Right ventricle myocardium inferior (tissue), 1 donor: ENCODE measurements at regions not wholly inside any gene's neighbourhood (a gene's known extent, or its start where the extent isn't known, plus 50 kb on each side); places are given as distances from the start of the nearest gene placed in this dataset.

Source experiments
- ATAC-seq: fragments of 200-7000 bp; cut with Tn5 transposase; one replicate; pipeline ENCODE4 v1.9.1; 2020; ENCODE audit warnings: mild to moderate bottlenecking, moderate library complexity
- DNase-seq: peaks from one replicate; pipeline ENCODE4 v3.0.0; 2021; ENCODE audit errors: missing footprints
- intact Hi-C: fragments of 100-400 bp; cut with DNase I; formaldehyde crosslinking; loops from one replicate; pipeline ENCODE4 v1.11.0; 2022
- donor health status: DM: no; HTN: yes; CAD: no; lungs with severe emphysema.

- no peak for DNase-seq
- ATAC-seq = no peak
- intact Hi-C loops = no loop called here
These were observed 92.6 kb upstream of the CERS6 start for GRCh38 chr2:168363347-168364092.

GRCh38 chr2:168365094-168365621, 90.9 kb upstream of the CERS6 start:
- no peak for ATAC-seq
- intact Hi-C loops = no loop called here

GRCh38 chr2:168369031-168369430, 87.0 kb upstream of the CERS6 start:
- ATAC-seq (no peak), DNase-seq (no peak)
- intact Hi-C loops = no loop called here

More at GRCh38 chr2:168365094-168365621, 90.9 kb upstream of the CERS6 start:
- no peak for DNase-seq

- intact Hi-C loops = no loop called here
These were observed 84.6 kb upstream of the CERS6 start for GRCh38 chr2:168371273-168372019.

GRCh38 chr2:168373468-168373867, 82.6 kb upstream of the CERS6 start:
- ATAC-seq (no peak), DNase-seq (no peak)
- intact Hi-C loops = no loop called here

More at GRCh38 chr2:168371273-168372019, 84.6 kb upstream of the CERS6 start:
- no peak for DNase-seq
- ATAC-seq = no peak

- no peak for ATAC-seq
- no peak for DNase-seq
- intact Hi-C loops = no loop called here
These were observed 80.8 kb upstream of the CERS6 start for GRCh38 chr2:168375195-168375798.

- intact Hi-C loops = no loop called here
- ATAC-seq (no peak), DNase-seq (no peak)
These were observed 77.0 kb upstream of the CERS6 start for GRCh38 chr2:168378960-168379669.

- DNase-seq = no peak
- ATAC-seq = no peak
- intact Hi-C loops = no loop called here
These were observed 75.6 kb upstream of the CERS6 start for GRCh38 chr2:168380500-168380899.

GRCh38 chr2:168392024-168392423, 64.0 kb upstream of the CERS6 start:
- no peak for DNase-seq
- intact Hi-C loops = no loop called here
- ATAC-seq = no peak

- intact Hi-C loops = no loop called here
- ATAC-seq = no peak
- no peak for DNase-seq
These were observed 63.3 kb upstream of the CERS6 start for GRCh38 chr2:168392797-168393196.

GRCh38 chr2:168394262-168394661, 61.8 kb upstream of the CERS6 start:
- intact Hi-C loops = no loop called here
- no peak for DNase-seq
- no peak for ATAC-seq

- DNase-seq (no peak), ATAC-seq (no peak)
- intact Hi-C loops = no loop called here
These were observed 59.9 kb upstream of the CERS6 start for GRCh38 chr2:168396131-168396530.

GRCh38 chr2:168397629-168398028, 58.4 kb upstream of the CERS6 start:
- intact Hi-C loops = no loop called here
- ATAC-seq = no peak
- DNase-seq = no peak

GRCh38 chr2:168401048-168401556, 55.0 kb upstream of the CERS6 start:
- intact Hi-C loops = no loop called here
- DNase-seq (peak; percentile 51), ATAC-seq (no peak)

GRCh38 chr2:168401771-168402170, 54.3 kb upstream of the CERS6 start:
- intact Hi-C loops = no loop called here
- ATAC-seq (no peak), DNase-seq (no peak)

GRCh38 chr2:168402531-168402930, 53.5 kb upstream of the CERS6 start:
- no peak for ATAC-seq
- intact Hi-C loops = no loop called here

GRCh38 chr2:168403736-168404135, 52.3 kb upstream of the CERS6 start:
- intact Hi-C loops = no loop called here
- DNase-seq (no peak), ATAC-seq (no peak)

More at GRCh38 chr2:168402531-168402930, 53.5 kb upstream of the CERS6 start:
- no peak for DNase-seq

- DNase-seq (no peak), ATAC-seq (no peak)
- intact Hi-C loops = no loop called here
These were observed 51.3 kb upstream of the CERS6 start for GRCh38 chr2:168404764-168405163.
